ENCODE measurements at regions not wholly inside any gene's neighbourhood (a gene's known extent, or its start where the extent isn't known, plus 50 kb on each side); places are given as distances from the start of the nearest gene placed in this dataset.

GRCh38 chr11:127709960-127710359 is 709.4 kb upstream of the KIRREL3 start:
- H3K36me3 ChIP-seq = no peaks in the 10 kb centered on the region
- no peaks in the 10 kb centered on the region for H3K27me3 ChIP-seq
- H3K4me1 ChIP-seq = no peaks in the 10 kb centered on the region
- no peaks in the 10 kb centered on the region for H3K9me3 ChIP-seq (replicated peaks)
- H3K27ac ChIP-seq = no peak overlapping the region
- no peak overlapping the region for H3K4me3 ChIP-seq
- DNase-seq = no peak

DNA sequence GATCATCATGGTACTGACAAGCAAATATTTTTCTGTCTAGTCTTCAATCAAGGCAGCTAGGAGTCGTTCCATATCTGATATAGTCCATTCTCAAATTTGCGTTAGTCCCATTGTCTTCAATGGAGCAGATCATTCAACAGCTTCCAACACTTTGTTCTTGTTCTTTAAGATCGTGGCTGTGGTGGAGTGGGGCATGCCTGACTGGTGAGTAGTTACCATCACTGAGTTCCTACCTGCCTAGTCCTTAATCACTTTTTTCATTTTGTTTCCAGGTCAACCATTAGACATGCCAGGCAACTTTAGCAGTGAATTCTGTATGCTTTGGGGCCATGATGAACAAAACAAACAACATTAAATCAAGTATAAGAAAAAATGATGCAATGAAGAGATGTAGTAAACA is 693.1 kb upstream of the KIRREL3 start:
- DNase-seq = no peak
- no peak overlapping the region for H3K27ac ChIP-seq
- H3K27me3 ChIP-seq = no peaks in the 10 kb centered on the region
- H3K36me3 ChIP-seq = no peaks in the 10 kb centered on the region
- no peak overlapping the region for H3K4me3 ChIP-seq
- no peaks in the 10 kb centered on the region for H3K4me1 ChIP-seq
- H3K9me3 ChIP-seq (replicated peaks) = no peaks in the 10 kb centered on the region

DNA sequence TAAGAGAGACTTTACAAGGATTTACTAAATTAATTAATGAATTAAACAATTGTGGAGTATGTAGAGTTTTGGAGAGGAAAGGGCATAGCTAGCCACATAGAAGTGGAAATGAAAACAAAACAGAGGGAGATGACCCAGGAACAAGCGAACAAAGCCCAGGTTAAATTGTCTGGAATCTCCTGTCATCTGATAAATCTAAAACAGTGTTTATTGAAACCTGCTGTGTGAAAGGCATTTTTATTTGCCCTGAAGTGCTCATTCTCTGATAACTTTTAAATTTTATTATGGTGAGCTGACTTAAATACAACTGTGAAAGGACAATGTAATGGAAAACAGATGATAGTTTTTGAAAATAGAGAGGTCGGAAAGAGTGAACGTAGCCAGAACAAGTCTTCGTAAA is 682.8 kb upstream of the KIRREL3 start:
- Histone ChIP-seq H3K36me3 (no peaks in the 10 kb centered on the region), H3K4me1 (no peaks in the 10 kb centered on the region), H3K9me3 (replicated peaks) (no peaks in the 10 kb centered on the region), H3K27ac (no peak overlapping the region), H3K27me3 (no peaks in the 10 kb centered on the region), H3K4me3 (no peak overlapping the region)
- no peak for DNase-seq

DNA sequence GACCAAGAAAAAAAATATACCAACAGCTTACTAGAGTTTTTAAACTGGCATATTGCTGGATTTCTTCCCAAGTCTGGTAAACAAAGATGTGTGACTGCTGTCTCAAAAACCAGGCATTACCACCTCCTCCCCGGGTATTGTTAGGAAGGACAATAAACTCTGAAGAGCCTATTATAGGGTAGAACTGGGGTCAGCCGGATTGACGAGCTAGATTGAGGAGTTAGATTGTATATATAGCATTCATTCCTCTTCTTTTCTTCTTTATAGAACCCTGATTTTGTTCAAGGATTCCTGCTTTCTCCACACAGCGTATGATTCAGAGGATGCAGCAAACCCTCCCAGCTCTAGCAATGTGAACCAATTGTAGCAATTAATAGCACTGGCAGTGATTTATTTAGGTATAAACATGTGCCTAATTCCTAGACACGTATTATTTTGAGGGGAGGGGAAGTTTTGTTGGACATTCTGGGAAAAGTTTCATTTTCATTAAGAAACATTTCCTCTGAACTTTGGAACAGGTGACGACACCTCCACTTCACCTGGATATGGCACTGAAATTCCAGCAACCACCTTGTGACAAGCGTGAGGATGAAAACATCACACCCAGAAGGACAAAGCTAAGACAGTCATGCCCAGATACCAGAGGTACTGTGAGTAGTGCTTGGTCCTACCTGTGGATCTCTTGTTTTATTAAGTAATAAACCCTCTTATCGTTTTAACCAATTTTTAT is 679.4 kb upstream of the KIRREL3 start:
- no peaks in the 10 kb centered on the region for H3K27me3 ChIP-seq
- no peak for DNase-seq
- H3K9me3 ChIP-seq (replicated peaks) = no peaks in the 10 kb centered on the region
- H3K36me3 ChIP-seq = no peaks in the 10 kb centered on the region
- H3K4me1 ChIP-seq = no peaks in the 10 kb centered on the region
- H3K4me3 ChIP-seq = no peak overlapping the region
- H3K27ac ChIP-seq = no peak overlapping the region

GRCh38 chr11:127678631-127679030 is 678.1 kb upstream of the KIRREL3 start:
- Histone ChIP-seq H3K9me3 (replicated peaks) (no peaks in the 10 kb centered on the region), H3K4me1 (no peaks in the 10 kb centered on the region), H3K4me3 (no peak overlapping the region), H3K36me3 (no peaks in the 10 kb centered on the region), H3K27ac (no peak overlapping the region), H3K27me3 (no peaks in the 10 kb centered on the region)
- no peak for DNase-seq

DNA sequence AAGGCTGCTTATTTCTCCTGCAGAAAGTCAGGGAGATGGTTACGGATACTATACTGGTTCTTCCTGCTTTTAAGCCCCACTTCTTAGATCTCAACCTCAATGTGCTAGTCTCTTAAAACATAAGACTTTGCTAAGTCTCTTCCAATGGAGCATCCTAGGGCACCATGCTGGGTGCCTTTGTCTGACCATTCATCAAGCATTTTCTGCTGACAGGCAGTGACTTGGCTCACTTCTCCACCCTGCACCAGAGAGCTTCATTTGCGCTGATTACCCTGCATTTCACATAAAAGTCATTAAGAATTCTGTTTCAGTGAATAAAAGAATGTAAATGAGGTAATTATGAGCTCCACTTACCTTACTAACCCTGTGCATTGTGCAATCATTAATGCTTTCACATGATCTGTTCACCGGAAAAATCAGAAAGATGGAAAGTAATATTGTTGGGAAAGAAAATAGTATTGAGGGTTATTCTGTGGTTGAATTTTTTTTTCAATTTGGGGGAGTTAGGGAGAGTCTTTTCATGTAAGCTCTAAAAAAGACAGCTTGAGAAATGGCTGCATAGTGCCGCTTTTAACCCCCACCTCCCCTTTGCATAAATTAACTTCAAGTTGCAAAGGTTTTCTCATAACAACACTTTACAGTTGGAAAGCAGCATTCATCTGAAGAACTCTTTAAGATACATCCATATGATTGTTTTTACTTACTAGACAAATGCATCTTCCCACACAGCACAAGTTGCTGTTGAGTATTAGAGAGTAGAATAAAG is 677.3 kb upstream of the KIRREL3 start:
- Histone ChIP-seq H3K27ac (no peak overlapping the region), H3K4me1 (no peaks in the 10 kb centered on the region), H3K36me3 (no peaks in the 10 kb centered on the region), H3K27me3 (no peaks in the 10 kb centered on the region), H3K9me3 (replicated peaks) (no peaks in the 10 kb centered on the region), H3K4me3 (no peak overlapping the region)
- no peak for DNase-seq

GRCh38 chr11:127675581-127675980 is 675.0 kb upstream of the KIRREL3 start:
- no peak overlapping the region for H3K27ac ChIP-seq
- no peaks in the 10 kb centered on the region for H3K27me3 ChIP-seq
- no peaks in the 10 kb centered on the region for H3K4me1 ChIP-seq
- H3K9me3 ChIP-seq (replicated peaks) = no peaks in the 10 kb centered on the region
- no peak for DNase-seq
- no peaks in the 10 kb centered on the region for H3K36me3 ChIP-seq
- no peak overlapping the region for H3K4me3 ChIP-seq

- Histone ChIP-seq H3K9me3 (replicated peaks) (no peaks in the 10 kb centered on the region), H3K4me1 (no peaks in the 10 kb centered on the region), H3K27me3 (no peaks in the 10 kb centered on the region), H3K36me3 (no peaks in the 10 kb centered on the region), H3K27ac (no peak overlapping the region), H3K4me3 (no peak overlapping the region)
- DNase-seq = no peak
Observed at GRCh38 chr11:127674754-127675153, 674.2 kb upstream of the KIRREL3 start.

- Histone ChIP-seq H3K27me3 (no peaks in the 10 kb centered on the region), H3K9me3 (replicated peaks) (no peaks in the 10 kb centered on the region), H3K27ac (no peak overlapping the region), H3K4me1 (no peaks in the 10 kb centered on the region), H3K36me3 (no peaks in the 10 kb centered on the region), H3K4me3 (no peak overlapping the region)
- no peak for DNase-seq
Observed at GRCh38 chr11:127670374-127671119, 670.0 kb upstream of the KIRREL3 start.

- Histone ChIP-seq H3K4me1 (no peaks in the 10 kb centered on the region), H3K27ac (no peak overlapping the region), H3K4me3 (no peak overlapping the region), H3K9me3 (replicated peaks) (no peaks in the 10 kb centered on the region), H3K27me3 (no peaks in the 10 kb centered on the region), H3K36me3 (no peaks in the 10 kb centered on the region)
- no peak for DNase-seq
Observed at GRCh38 chr11:127656116-127656836, 655.7 kb upstream of the KIRREL3 start.

- Histone ChIP-seq H3K36me3 (no peaks in the 10 kb centered on the region), H3K27ac (no peak overlapping the region), H3K4me1 (no peaks in the 10 kb centered on the region), H3K4me3 (no peak overlapping the region), H3K27me3 (no peaks in the 10 kb centered on the region), H3K9me3 (replicated peaks) (no peaks in the 10 kb centered on the region)
- DNase-seq = no peak
Observed at GRCh38 chr11:127653076-127653475, 652.5 kb upstream of the KIRREL3 start.

- H3K9me3 ChIP-seq (replicated peaks) = no peaks in the 10 kb centered on the region
- no peak for DNase-seq
- H3K27ac ChIP-seq = no peak overlapping the region
- H3K27me3 ChIP-seq = no peaks in the 10 kb centered on the region
- H3K4me1 ChIP-seq = no peaks in the 10 kb centered on the region
- H3K4me3 ChIP-seq = no peak overlapping the region
- H3K36me3 ChIP-seq = no peaks in the 10 kb centered on the region
Observed at GRCh38 chr11:127651888-127652221, 651.3 kb upstream of the KIRREL3 start.

DNA sequence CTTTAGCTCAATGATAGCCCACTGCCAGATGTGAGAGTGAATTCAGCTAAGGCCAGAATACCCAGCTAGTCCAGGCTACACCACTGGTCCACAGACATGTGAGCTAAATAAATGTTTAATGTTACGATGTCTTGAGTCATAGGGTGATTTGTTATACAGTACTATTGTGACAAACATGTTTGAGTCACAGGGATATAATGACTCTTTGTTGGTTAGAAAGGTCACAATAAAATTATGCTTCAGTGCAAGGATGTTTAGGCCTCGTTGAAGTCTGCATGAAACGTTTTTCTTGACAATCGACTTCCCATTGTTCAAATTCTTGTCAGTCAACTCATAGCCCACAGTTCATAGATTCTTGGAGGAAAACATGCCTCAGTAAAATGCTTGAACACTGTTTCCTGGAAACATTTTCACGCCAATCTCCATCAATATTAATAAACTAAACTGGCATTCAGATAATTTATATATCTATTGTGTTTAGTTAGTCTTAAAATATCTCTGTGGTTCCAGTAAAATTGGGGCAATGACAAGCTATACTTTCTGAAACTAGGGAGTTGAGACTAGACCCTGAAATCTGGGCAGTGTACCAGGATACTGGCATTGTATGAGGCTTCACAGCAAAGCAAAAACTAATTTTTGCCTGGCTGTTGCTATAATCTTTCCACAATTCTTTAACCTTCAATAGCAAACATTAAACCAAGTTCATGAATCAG is 650.8 kb upstream of the KIRREL3 start:
- Histone ChIP-seq H3K4me3 (no peak overlapping the region), H3K4me1 (no peaks in the 10 kb centered on the region), H3K27ac (no peak overlapping the region), H3K36me3 (no peaks in the 10 kb centered on the region), H3K27me3 (no peaks in the 10 kb centered on the region), H3K9me3 (replicated peaks) (no peaks in the 10 kb centered on the region)
- no peak for DNase-seq

DNA sequence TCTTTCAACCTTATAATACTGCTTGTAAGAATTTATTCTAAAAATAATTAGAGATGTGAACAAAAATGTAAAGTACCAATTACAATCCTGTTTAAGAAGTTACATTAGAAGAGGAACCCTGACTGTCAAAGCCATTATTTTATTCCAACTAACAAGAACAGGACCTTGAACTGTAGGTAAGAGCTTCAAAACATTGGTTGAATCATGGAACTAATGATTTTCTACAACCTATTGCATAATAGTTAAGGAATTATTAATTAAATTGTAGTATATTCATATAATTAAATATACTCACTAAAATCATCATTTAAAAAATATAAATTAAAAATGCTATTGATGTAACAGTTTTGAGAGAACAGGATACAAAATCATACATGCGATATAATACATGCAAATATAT is 649.4 kb upstream of the KIRREL3 start:
- Histone ChIP-seq H3K4me1 (no peaks in the 10 kb centered on the region), H3K4me3 (no peak overlapping the region), H3K27ac (no peak overlapping the region), H3K27me3 (no peaks in the 10 kb centered on the region), H3K9me3 (replicated peaks) (no peaks in the 10 kb centered on the region), H3K36me3 (no peaks in the 10 kb centered on the region)
- DNase-seq = no peak

Measured in SJCRH30 (cell line).